Panc1 (cell line): ENCODE measurements at regions not wholly inside any gene's neighbourhood (a gene's known extent, or its start where the extent isn't known, plus 50 kb on each side); places are given as distances from the start of the nearest gene placed in this dataset.

Experiments
- ATAC-seq: fragments of 200-7000 bp; cut with Tn5 transposase; 2 replicates; pipeline ENCODE4 v1.9.1; 2020; ENCODE audit warnings: mild to moderate bottlenecking, moderate library complexity
- BruUV-seq: library from RNA; stranded (reverse); fragments of 400-500 nt; replicated peaks from 2 replicates; lab custom pipeline; 2021; lab: Mats Ljungman, UMichigan
- CTCF ChIA-PET: fragments of 300-600 bp; sonication (Branson Sonifier 250); formaldehyde crosslinking; loops from one replicate; lab custom pipeline; 2022; ENCODE audit warnings: antibody characterized with exemption; lab: Charles Lee
- POLR2A ChIA-PET: fragments of 300-600 bp; sonication (Branson Sonifier 250); formaldehyde crosslinking; loops from one replicate; lab custom pipeline; 2022; ENCODE audit warnings: antibody characterized with exemption; lab: Charles Lee
- DNase-seq: peaks from one replicate; pipeline ENCODE4 v3.0.0-alpha.2; 2010; ENCODE audit warnings: low read depth, low spot score
- H3K27ac ChIP-seq: 2 replicates; pipeline ENCODE4 v1.5.1; 2011; ENCODE audit warnings: mild to moderate bottlenecking, low read length, inconsistent platforms
- H3K27me3 ChIP-seq: fragments of 200-500 bp; sonication (Bioruptor generic); 2 replicates; pipeline ENCODE4 v1.6.0; 2014; ENCODE audit warnings: low read length, inconsistent platforms; ENCODE audit not compliant: control insufficient read depth, insufficient read depth
- H3K36me3 ChIP-seq: fragments of 200-500 bp; sonication (Bioruptor generic); 2 replicates; pipeline ENCODE4 v1.5.1; 2014; ENCODE audit warnings: inconsistent platforms, mild to moderate bottlenecking, low read length, moderate library complexity; ENCODE audit not compliant: control insufficient read depth, insufficient read depth
- H3K4me1 ChIP-seq: 2 replicates; pipeline ENCODE4 v1.5.1; 2011; ENCODE audit warnings: inconsistent platforms, mild to moderate bottlenecking, low read length, moderate library complexity; ENCODE audit not compliant: control insufficient read depth, insufficient read depth
- H3K4me3 ChIP-seq, 2 experiments: 2 replicates each; pipeline ENCODE4 v1.5.1; 2011 to 2012; ENCODE audit warnings: low read depth in 2 of 2, low read length in 2 of 2, mild to moderate bottlenecking in 2 of 2, inconsistent platforms in 1 of 2, moderate library complexity in 1 of 2
- H3K9me3 ChIP-seq: fragments of 200-500 bp; sonication (Bioruptor generic); 2 replicates; pipeline ENCODE4 v1.5.1; 2014; ENCODE audit warnings: low read depth, mild to moderate bottlenecking, inconsistent platforms, low read length, moderate library complexity; ENCODE audit not compliant: control insufficient read depth, insufficient read depth
- POLR2AphosphoS5 ChIP-seq: IDR thresholded peaks from 2 replicates; pipeline ENCODE4 v1.6.1; 2012; ENCODE audit warnings: mild to moderate bottlenecking, low read depth, low read length, moderate library complexity
- SIN3A ChIP-seq: IDR thresholded peaks from 2 replicates; pipeline ENCODE4 v1.6.1; 2012; ENCODE audit warnings: low read depth, mild to moderate bottlenecking, low read length, moderate library complexity, borderline replicate concordance; ENCODE audit not compliant: insufficient read depth
- in situ Hi-C: cut with HindIII; loops from 2 replicates; pipeline ENCODE4 v1.10.0; 2016; ENCODE audit warnings: low sequenced_read_pairs, low pct_unique_long_range_greater_than_20kb
- intact Hi-C: fragments of 100-400 bp; cut with micrococcal nuclease; formaldehyde crosslinking; loops from one replicate; pipeline ENCODE4 v1.10.0; 2022; ENCODE audit not compliant: unreplicated experiment
- TF ChIP-seq, protein P1 (sequence below): fragments of 450-650 bp; IDR thresholded peaks from 2 replicates; pipeline ENCODE4 v1.5.1; 2017; ENCODE audit warnings: mild to moderate bottlenecking
- TF ChIP-seq, protein P2 (sequence below), 2 experiments: IDR thresholded peaks; 2 replicates each; pipeline ENCODE4 v1.6.1; 2011 to 2012; ENCODE audit warnings: low read depth in 2 of 2, control low read depth in 1 of 2, low read length in 1 of 2, mild to moderate bottlenecking in 1 of 2, moderate library complexity in 1 of 2; ENCODE audit not compliant: insufficient read depth in 1 of 2

DNA sequence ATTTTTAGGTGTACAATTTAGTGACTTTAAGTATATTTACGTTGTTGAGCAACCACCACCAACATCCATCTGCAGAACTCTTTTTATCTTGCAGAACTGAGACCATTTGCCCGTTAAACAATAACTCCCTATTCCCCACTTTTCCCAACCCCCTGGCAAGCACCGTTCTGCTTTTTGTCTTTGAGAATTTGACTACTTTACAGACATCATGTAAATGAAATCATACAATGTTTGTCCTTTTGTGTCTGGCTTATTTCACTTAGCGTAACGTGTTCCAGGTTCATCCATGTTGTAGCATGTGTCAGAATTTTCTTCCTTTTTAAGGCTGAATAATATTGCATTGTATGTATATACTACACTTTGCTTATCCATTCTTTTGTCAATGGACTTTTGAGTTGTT is 201.5 kb downstream of the DACT1 start:
- no peak for TF ChIP-seq POLR2AphosphoS5
- TF ChIP-seq SIN3A = no peak
- TF ChIP-seq, protein P1, sequence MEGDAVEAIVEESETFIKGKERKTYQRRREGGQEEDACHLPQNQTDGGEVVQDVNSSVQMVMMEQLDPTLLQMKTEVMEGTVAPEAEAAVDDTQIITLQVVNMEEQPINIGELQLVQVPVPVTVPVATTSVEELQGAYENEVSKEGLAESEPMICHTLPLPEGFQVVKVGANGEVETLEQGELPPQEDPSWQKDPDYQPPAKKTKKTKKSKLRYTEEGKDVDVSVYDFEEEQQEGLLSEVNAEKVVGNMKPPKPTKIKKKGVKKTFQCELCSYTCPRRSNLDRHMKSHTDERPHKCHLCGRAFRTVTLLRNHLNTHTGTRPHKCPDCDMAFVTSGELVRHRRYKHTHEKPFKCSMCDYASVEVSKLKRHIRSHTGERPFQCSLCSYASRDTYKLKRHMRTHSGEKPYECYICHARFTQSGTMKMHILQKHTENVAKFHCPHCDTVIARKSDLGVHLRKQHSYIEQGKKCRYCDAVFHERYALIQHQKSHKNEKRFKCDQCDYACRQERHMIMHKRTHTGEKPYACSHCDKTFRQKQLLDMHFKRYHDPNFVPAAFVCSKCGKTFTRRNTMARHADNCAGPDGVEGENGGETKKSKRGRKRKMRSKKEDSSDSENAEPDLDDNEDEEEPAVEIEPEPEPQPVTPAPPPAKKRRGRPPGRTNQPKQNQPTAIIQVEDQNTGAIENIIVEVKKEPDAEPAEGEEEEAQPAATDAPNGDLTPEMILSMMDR = no peak
- intact Hi-C loops = no loop called here
- no peaks in the 10 kb centered on the region for H3K27me3 ChIP-seq
- ChIA-PET POLR2A (no interaction called here), CTCF (no interaction called here)
- no TSS peak for BruUV-seq
- H3K4me3 ChIP-seq = no peak overlapping the region
- no peak for DNase-seq
- H3K36me3 ChIP-seq = no peaks in the 10 kb centered on the region
- no peak for ATAC-seq
- no peaks in the 10 kb centered on the region for H3K9me3 ChIP-seq
- in situ Hi-C loops = no loop called here
- no peaks in the 10 kb centered on the region for H3K4me1 ChIP-seq
- no peak overlapping the region for H3K27ac ChIP-seq

DNA sequence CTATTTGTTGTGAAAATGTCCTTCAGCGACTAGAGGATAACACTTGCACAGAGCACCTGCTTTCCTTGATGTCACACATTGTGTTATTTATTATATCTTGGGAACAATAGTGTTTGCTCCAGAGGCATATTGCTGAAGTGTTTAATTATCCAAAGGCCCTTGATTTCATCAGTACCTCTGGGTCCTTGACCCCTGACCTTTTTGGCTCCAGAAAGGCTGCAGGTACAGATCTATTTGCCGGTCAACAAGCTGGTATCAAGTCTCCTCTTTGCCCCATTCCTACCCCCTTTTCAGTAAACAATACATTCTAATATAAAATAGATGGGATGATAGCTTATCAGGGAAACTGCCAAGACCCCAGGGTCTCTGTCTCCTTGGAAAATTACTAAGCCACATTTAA is 206.8 kb downstream of the DACT1 start:
- Histone ChIP-seq H3K4me1 (no peaks in the 10 kb centered on the region), H3K4me3 (no peak overlapping the region), H3K36me3 (no peaks in the 10 kb centered on the region), H3K27me3 (no peaks in the 10 kb centered on the region), H3K9me3 (no peaks in the 10 kb centered on the region), H3K27ac (no peak overlapping the region)
- intact Hi-C loops (no loop called here), in situ Hi-C loops (no loop called here)
- POLR2A ChIA-PET = no interaction called here
- TF ChIP-seq, protein P2, sequence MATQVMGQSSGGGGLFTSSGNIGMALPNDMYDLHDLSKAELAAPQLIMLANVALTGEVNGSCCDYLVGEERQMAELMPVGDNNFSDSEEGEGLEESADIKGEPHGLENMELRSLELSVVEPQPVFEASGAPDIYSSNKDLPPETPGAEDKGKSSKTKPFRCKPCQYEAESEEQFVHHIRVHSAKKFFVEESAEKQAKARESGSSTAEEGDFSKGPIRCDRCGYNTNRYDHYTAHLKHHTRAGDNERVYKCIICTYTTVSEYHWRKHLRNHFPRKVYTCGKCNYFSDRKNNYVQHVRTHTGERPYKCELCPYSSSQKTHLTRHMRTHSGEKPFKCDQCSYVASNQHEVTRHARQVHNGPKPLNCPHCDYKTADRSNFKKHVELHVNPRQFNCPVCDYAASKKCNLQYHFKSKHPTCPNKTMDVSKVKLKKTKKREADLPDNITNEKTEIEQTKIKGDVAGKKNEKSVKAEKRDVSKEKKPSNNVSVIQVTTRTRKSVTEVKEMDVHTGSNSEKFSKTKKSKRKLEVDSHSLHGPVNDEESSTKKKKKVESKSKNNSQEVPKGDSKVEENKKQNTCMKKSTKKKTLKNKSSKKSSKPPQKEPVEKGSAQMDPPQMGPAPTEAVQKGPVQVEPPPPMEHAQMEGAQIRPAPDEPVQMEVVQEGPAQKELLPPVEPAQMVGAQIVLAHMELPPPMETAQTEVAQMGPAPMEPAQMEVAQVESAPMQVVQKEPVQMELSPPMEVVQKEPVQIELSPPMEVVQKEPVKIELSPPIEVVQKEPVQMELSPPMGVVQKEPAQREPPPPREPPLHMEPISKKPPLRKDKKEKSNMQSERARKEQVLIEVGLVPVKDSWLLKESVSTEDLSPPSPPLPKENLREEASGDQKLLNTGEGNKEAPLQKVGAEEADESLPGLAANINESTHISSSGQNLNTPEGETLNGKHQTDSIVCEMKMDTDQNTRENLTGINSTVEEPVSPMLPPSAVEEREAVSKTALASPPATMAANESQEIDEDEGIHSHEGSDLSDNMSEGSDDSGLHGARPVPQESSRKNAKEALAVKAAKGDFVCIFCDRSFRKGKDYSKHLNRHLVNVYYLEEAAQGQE (IDR thresholded peaks at IDR 0.05; ENCODE audit: insufficient read depth in 1 of 2, low read depth in 2 of 2, low read length in 1 of 2) = no peak
- TF ChIP-seq, protein P1 = no peak
- TF ChIP-seq SIN3A (no peak), POLR2AphosphoS5 (no peak)
- ATAC-seq (no peak), DNase-seq (no peak)
- BruUV-seq = no TSS peak
- CTCF ChIA-PET = no interaction called here
